ENCODE measurements at regions not wholly inside any gene's neighbourhood (a gene's known extent, or its start where the extent isn't known, plus 50 kb on each side); places are given as distances from the start of the nearest gene placed in this dataset.

DNA sequence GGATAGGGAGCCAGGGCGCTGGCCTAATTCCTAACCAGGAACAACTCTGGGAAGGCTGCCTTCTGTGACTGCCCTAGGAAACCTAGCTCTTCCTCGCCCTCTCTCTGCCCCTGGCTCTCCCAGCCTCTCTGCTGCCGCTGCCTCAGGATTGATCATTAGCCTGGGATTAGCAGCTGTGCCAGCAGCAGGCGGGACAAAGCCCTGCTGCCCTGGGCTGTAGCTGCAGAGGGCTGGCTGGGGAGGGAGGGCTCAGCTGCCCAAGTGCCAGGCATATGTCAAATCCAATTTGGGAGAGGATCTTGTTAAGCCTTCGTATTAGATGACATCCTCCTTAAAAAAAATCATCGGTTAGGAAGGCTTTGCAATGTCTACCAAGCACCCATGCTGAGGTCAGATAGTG, 144.8 kb upstream of the CCL2 start:
- DNase-seq = no peak

DNA sequence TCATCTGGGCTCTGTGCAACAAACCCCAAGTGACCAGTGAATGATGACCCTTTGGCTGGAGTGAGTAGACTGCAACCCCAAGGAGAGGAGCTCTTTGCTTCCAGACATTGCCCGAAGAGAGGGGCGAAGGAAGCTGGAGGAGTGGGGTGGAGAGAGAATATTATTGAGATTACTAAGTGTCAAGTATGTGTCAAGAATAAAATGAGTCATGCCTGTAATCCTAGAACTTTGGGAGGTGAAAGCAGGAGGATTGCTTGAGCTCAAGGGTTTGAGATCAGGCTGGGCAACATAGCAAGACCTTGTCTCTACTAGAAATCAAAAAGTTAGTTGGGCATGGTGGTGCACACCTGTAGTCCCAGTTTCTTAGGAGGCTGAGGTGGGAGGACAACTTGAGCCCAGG, 142.0 kb upstream of the CCL2 start:
- no peak for DNase-seq

DNA sequence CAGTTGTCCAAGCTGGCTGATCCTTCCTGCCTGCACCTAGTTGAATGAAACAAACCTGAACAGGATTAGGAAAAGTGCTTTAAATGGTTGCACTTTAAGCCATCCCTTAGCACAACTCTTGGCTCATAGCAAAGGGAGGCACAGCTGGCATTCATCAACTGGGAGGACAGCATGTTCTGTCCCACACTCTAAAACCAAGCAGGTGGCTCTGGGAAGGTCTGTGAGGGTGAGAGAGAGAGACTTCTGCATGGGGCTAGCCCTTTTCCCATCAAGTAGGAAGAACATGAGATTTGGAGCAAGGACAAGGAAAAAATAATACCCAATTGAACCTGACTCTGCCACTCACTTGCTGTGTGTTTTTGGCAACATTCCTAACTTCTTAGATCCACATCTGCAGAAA, 140.9 kb upstream of the CCL2 start:
- no peak for DNase-seq

DNA sequence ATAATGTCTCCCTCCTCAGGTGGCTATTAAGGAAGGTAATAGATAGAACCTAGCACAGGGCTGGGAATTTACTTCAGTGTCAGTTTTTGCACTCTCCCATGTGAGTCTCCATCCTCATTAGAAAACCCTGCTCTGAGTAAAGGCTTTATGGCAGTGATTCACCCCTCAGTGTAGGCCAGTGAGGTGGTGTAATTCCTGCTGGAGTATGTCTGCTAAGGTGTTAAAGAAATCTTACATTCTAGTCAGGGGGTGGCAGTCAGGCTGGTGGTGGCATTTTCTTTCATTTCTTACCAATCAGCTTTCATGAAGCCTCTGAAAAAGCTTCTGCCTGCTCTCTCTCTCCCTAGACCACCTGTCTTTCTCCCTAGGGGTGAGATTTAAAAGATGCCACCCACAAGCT, 138.8 kb upstream of the CCL2 start:
- no peak for DNase-seq

DNA sequence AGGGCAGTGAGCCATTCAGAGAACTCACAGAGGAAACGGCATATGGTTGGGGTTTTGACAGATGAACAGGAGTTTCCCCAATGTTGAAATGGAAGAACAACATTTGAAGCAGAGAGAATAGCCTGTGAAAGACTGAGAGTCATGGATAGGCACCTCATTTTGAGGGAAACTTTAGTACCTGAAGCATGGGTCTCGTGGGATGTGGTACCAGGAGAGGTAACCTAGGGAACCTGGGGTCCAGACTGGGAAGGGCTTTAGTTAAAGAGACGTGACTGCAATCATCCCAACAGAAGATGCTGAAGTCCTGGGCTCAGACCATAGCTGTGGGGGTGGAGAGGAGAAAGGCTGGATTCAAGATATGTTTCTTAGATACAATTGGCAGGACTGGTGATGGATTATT, 137.8 kb upstream of the CCL2 start:
- DNase-seq = no peak

DNA sequence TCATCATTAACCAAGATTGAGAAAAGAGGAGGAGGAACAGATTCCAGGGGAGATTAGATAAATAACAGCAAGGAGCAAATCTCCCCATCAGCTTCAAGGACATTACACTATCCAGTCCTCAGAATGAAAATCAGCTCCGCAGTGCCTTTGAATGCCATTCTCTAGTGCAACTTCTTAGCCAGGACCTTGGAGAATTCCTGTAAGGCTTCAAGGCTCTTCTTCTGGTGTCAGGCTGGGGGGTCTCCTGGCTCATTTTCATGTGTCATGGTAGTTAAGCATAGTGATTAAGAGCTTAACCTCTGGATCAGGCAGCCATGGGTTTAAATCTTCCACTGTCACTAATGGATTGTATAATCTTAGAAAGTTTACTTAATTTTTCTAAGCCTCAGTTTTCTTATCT, 137.3 kb upstream of the CCL2 start:
- DNase-seq = no peak

DNA sequence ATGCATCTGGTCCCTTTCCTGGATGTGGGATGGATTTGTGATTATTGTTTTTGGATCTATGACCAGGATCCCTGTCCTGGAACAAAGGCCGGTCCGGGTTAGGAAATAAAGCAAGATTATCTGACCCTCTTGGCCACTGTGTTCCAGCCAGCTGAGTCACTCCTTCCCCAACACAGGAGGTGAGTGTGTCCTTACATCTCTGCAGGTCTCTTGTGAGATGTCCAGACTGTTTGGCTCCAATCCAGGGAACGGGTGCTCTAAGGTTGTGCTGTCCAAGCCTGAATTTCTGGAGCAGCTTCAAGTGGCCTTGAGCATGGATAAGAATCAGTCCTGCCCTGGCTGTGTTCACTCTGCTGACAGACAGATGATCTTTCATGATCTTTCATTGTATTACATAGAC, 136.5 kb upstream of the CCL2 start:
- DNase-seq = no peak

DNA sequence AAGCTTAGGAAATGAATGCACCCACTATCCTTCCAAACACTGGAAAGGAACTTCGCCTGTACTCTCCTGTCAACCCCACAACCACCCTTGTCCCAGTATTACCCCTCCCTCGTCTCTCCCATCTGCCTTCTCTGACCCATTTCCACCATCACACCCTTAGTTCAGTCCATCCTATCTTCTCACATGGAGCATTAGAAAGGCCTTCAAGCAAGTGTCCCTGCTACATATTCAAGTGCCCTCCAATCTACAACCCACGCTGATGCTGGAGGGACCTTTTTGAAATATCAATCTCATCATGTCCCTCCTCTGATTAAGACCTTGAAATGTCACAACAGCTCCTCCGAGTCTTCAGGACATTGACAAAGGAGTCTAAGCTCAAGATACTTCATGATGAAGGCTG, 133.8 kb upstream of the CCL2 start:
- no peak for DNase-seq

DNA sequence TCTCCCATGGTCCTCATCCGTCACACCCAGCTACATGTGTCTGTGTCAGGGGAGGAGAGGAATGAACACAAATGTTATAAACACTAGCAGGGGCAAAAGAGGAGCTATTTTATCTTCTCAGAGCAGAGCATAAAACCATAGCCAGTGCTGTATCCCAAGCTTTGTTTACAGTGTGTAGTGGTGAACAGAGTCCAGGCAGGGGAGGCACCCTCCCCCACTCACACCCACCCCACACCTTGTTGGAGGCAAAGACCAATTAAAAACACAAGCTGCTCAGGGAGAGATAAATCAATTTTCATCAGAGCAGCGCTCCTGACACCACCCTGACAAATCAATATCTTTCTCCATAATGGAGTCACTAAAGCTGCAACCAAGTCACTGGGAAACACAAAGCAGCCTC, 132.6 kb upstream of the CCL2 start:
- no peak for DNase-seq

DNA sequence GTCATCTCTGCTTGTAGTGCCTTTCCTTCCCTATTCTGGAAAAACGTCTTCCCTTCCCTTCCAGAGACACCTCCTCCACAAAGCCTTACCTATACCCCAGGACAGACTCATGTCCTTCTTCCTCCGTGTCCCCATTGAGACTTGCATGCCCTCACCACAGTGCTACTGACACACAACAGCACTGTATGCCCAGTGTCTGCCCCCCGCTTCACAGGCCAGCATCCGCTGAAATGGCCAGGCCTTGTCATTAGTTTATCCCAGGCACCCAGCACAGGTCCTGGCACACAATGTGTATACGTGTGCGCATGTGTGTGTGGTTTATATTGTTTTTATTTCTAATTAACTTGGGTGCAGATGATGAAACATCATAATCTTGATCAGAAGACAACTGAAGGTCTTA, 130.1 kb upstream of the CCL2 start:
- no peak for DNase-seq

DNA sequence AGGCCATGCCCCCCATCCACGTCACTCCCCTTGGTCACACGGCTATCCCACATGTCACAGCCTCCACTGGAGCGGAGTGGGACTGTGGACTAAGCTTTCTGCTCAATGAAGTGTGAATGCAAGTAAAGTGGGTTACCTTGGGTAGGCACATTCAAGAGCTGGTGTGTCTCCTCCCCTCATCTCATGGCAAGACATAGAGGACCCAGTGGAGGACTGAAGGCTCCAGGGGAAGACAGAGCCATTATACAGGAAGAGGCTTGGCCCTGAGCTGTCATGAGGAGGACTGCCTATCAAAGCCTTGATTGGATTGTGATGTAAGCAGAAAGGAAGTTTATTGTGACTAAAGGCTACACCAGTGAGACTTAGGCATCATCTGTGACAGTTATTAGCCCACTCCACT, 129.2 kb upstream of the CCL2 start:
- DNase-seq = no peak

DNA sequence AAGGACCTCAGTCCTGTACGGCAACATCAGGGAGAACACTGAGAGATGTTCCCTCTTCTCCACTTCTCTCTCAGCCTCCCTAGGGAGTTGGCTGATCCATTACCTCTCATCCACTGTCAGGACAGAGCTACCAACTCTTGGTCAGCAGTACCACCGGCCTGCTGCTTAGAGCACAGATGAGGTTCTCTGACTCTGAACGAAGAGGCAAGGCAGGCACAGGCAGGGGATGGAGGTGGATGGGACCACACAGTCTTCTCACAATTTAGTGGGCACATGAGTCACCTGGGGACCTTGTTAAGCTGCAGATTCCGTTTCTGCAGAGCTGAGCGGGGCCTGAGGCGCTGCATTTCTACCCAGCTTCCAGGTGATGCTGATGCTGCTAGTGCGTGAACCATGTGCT, 128.6 kb upstream of the CCL2 start:
- DNase-seq = no peak

DNA sequence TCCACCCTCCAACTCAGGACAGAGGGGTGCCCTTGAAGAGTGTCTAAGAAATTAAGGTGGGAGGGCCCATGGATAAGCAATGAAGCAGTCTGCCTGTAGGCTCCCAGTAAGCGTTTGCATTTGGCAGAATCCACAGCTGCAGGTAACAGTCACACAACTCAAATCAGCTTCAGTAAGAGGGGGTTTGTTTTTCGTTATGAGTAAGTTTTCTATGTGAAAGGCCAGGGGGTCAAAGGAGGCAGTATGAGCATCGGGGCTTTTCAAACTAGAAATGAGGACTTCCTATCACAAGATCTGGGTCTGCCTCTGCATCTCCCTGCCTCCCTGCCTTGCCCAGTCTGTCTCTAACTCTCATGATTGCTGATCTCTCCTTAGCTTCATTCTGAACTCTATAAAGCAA, 128.1 kb upstream of the CCL2 start:
- no peak for DNase-seq

DNA sequence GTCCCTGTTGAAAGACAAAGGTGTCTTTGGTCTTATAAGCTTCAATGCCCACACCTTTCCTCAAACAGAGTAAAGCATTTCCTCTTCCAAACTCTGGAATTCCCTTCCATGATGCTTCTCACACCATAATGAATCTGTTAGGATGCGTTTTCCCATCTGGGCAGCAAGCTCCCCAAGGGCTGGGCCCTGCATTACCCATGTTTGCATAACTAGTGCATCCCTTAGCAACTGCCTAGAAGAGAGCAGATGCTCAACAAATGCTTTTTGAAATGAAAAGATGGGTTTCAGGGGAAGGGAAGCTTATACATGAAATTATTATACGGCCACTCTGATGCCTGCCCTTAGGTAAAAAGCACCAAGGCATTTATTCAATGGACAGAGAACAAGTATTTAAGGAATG, 124.5 kb upstream of the CCL2 start:
- no peak for DNase-seq

DNA sequence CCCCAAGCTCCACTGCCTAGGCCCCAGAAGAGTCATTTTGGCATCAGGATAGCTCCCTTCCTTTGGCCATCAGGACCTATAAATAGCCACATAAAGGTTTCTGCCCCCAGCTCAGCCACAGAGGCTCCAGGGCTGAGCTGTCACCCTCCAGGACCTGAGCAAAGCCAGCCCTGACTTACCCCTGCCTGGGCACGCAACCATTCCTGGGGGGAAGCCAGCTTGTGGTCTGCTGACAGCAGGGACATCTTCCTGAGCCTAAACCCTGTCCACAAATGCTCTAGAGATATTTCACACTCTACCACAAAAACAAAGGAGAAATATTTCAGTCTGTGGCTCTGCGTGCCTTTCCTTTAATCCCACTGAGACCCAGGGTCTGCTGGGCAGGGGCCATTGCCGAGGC, 123.7 kb upstream of the CCL2 start:
- no peak for DNase-seq

DNA sequence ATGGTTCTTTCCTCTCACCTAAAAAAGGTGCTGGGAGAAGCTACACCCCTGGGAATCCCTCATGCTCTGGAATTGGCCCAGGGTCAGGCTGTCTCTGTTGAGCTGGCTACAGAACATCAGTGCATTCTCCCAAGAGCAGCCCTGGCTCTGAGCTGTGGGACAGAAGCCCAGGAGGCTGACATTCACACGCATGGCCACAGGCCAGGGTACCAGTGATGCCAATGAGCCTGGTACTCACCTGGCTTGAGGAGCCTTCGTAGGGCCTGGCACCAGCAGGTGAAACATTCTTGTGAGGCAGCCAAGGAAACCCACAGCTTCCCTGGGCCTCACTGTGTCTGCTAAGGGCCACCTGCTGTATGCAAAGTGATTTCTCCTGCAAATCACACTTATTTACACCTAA, 121.7 kb upstream of the CCL2 start:
- no peak for DNase-seq

DNA sequence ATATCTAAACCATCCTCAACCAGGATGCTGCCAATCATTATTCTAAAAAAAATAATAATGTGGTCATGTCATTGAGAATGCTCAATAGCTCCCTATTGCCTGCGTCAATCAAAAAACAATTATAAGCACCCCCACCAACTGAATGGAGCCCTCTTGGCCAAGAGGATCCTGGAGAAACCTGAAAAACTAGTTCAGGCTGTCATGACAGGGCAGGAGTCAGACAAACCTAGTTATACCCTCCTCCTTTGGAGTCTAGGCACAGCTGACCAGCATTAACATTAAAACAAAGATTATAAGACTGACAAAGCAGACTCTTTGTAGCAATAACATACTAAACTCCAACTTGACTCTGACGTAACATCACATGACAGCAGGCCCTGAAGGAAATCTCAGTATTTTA, 119.2 kb upstream of the CCL2 start:
- no peak for DNase-seq

DNA sequence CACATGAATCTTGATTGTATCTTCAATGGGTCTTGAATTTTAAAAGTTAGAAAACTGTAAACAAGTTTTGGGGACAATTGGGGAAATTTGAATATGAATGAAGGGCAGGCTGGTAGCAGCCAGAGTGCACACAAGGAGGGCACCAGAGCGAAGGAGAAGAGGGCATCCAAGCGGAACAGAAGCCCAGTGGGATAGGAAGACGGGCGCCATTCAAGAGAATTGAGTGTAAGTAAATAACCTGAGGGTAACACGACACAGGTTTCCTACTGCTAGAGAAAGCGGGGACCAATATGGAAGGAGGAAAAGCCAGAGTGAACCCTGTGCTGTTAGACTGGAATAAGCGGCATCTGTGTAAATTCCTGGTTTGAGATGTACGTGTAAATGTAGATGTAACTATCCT, 115.1 kb upstream of the CCL2 start:
- no peak for DNase-seq

DNA sequence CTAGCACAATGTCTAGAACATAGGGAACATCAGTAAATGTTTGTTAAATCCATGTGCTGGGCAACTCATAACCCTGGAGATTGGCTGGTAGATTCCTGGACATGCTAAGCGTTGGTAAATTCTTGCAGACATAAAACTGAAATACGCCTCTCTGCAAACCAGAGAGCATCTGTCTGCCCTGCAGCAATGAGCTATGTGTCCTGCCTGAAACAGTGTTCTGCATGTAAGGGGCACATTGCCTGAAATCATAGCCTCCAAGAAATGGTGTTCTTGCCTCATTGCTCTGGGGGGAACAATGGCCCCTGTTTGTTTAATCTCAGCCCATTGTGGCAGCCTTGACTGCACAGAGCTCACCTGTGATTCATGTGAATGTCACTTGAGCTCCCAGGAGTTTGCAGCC, 113.5 kb upstream of the CCL2 start:
- no peak for DNase-seq

DNA sequence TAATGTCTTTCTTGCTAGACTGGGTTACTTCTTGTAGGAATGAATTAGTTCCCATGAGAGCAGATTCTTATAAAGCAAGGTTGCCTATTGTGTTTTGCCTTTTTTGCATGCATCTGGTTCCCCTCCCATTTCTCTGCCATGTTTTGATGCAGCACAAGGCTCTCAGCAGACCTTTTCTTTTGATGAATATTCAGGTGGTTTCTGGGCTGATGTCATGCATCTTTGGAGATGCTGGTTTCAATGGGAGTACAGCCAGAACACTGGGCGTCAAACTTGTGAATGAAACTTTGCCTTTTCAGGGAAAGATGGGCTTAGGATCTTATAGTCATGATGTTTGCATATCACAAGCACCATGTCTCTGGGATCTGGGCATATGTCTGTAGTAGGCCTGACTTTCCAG, 111.7 kb upstream of the CCL2 start:
- DNase-seq = no peak

DNA sequence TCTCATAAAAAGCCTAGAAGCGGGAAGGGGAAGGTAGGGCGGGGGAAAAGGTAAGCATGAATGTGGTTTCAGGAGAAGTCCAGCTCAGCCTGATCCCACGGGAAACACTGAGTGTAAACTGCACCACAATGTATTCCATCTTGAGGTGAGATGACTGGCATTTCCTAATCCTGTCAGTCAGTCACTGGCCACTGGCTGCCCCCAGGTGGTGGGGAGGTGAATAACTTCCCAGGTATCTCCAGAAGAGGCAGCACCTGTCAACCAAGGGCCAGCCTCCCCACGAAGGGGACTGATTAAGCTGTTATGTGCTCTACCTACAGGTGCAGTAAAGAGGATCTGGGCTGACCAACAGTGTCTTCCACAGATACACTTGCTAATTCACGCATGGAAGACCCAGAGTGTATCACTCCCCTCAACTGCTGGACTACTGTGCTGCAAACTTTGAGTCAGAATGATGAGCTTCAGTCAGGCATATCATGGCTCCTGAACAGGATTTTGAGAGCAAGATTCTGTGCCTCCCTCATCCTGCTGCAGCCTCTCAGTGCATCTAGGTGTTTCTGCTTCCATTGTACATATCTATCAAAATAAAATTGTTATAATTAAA, 108.5 kb upstream of the CCL2 start:
- peak; percentile 30 for DNase-seq

DNA sequence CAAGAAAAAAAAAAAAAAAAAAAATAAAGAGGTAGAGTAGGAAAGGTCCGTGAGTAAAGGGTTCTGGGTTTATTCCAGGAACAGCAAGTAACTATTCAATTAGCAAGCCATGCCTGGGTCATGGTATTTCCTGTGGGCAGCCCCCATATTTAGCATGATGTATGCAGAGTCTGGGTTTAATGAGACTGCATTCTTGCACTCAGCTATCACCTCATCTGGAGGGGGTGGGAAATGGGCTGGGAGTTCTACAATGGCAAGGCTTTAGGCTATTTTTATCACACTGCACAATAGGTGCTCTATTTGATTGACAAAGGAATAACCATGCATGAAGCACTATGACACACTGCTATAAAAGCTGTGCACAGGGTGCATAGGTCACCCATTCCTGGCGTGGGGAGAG, 104.0 kb upstream of the CCL2 start:
- no peak for DNase-seq

DNA sequence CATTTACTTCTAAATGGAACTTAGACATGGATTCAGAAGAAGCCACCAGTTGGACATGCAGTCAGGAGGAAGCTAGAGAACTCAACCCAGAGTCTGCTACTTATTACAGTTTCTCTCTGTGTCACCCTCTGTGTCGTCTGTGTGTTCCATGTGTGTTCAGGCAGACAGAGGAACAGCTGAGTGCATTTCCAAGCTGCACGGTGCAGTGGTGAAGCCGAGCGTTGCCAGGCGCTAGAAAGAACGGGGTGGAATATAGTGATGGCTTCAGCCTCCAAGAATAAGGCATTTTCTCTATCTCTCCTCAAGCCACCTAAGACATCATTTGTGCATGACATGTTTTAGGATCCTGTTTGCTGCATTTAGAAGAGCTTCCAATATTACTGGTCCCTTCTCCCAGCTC, 101.1 kb upstream of the CCL2 start:
- no peak for DNase-seq

DNA sequence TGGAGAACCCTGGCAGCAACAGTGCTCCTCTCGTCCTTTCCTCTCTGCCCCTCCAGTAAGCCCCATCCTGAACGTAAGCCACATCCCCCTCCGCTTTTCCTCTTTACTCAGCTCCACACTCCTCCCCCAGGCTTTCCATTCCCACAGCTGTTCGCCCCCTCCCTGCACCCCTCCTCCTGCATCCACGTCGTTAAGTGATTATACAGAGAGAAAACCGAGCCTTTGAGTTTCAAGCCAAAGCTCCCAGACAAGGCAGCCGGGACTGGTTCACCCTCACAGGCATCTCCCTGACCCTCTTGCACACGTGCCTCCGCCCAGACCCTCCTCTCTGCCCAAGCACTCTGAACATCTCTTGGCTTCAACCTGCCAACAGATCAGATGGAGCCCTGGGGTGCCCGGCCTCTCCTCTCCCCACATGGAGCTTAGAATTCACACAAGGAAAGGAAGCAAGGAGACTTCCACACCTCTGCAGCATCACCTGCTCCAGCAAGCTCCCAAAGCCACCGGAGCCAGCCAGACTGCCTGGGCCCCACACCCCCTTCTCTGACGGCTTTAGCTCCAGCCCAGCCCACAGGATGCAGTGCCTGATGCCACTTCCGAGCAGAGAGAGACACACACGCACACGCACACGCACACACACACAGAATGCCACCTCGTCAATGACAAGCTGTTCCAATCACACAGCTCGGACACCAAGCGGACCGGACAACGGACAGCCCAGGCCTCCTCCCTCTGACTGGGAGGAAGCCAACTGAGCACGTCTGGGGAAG, 99.9 kb upstream of the CCL2 start:
- no peak for DNase-seq

DNA sequence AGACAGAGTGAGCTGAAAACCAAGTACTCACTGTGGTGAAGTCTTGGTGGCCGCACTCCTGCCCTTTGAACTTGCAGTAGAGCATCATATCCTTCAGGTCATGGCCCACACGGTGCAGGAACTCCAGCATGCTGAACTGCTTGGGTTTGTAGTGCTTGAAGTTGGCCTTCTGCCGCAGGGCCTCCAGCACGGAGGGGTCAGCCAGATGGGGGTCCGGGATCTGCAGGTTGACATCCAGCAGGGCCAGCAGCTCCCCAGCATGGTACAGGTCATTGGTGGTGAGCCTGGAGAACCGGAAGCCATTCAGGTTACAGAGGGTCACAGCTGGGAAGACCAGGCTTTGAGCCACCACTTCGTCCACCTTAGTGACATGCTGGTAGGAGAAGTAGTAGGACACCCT, 99.1 kb upstream of the CCL2 start:
- DNase-seq = no peak

DNA sequence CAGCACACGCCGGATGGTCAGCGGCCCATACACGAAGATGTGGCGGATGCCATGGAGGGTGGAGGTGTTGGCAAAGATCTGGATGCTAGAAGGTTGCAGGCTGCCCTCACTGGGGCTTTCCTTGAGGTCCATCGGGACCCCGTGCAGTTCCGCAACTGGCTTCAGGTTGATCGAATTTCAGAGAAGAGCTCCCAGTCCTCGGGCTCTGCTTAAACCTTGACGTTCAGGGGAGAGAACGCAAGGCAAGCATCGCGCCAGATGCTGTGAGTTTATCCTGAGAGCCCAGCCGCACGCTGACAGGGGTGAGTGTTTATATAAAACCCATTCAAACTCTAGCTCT, 98.7 kb upstream of the CCL2 start:
- no peak for DNase-seq

Data from activated CD8-positive, alpha-beta memory T cell treated with anti-CD3 and anti-CD28 coated beads, Interleukin-2, amount 50 U/mL, for 4 hours (primary cell).